ENCODE measurements at regions not wholly inside any gene's neighbourhood (a gene's known extent, or its start where the extent isn't known, plus 50 kb on each side); places are given as distances from the start of the nearest gene placed in this dataset.

GRCh38 chr11:116631201-116631600 lies 141.6 kb downstream of the BUD13 start:
- Histone ChIP-seq H3K9ac (ENCODE audit: low read length in 5 of 5) (no peak overlapping the region), H3K4me1 (ENCODE audit: control insufficient read depth in 5 of 5, insufficient read depth in 5 of 5, low read length in 5 of 5) (no peaks in the 10 kb centered on the region), H3K27me3 (ENCODE audit: control insufficient read depth in 5 of 5, insufficient read depth in 4 of 5, low read length in 5 of 5) (peaks cover 0 to 10% (median 0%) of the 10 kb centered on the region in 5 donors), H3K9me3 (ENCODE audit: control insufficient read depth in 5 of 5, low read length in 5 of 5) (peaks cover 5 to 21% (median 12%) of the 10 kb centered on the region in 5 donors), H3K4me3 (ENCODE audit: low read depth in 1 of 5, low read length in 5 of 5) (no peak overlapping the region), H3K27ac (ENCODE audit: low read depth, low read length) (no peak overlapping the region), H3K36me3 (ENCODE audit: control insufficient read depth in 5 of 5, insufficient read depth in 5 of 5, low read length in 5 of 5) (no peaks in the 10 kb centered on the region)

DNA sequence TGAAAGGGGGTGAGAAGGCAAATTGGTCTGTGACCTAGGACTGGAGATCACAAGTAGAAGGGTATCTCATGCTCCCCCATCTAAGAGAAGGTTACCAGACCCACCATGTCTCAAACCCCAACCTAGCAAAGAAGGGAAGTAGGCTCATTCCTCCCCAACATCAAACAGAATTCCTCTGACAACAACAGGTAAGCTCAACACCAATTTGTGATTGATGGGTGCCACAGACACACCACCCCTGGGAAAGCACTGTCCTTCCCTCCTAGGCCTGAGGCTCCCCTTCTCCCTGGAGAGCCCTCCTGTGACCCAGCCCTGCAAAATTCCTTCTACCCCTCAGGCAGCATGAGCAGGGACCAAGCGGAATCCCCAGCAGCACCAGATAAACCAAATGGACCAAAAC lies 154.3 kb downstream of the BUD13 start:
- Histone ChIP-seq H3K27me3 (ENCODE audit: control insufficient read depth in 5 of 5, insufficient read depth in 4 of 5, low read length in 5 of 5) (peaks cover 0 to 6% (median 3%) of the 10 kb centered on the region in 5 donors), H3K36me3 (ENCODE audit: control insufficient read depth in 5 of 5, insufficient read depth in 5 of 5, low read length in 5 of 5) (no peaks in the 10 kb centered on the region), H3K9ac (ENCODE audit: low read length in 5 of 5) (no peak overlapping the region), H3K4me3 (ENCODE audit: low read depth in 1 of 5, low read length in 5 of 5) (no peak overlapping the region), H3K9me3 (ENCODE audit: control insufficient read depth in 5 of 5, low read length in 5 of 5) (no peaks in the 10 kb centered on the region), H3K4me1 (ENCODE audit: control insufficient read depth in 5 of 5, insufficient read depth in 5 of 5, low read length in 5 of 5) (no peaks in the 10 kb centered on the region), H3K27ac (ENCODE audit: low read depth, low read length) (no peak overlapping the region)

GRCh38 chr11:116615211-116615865 lies 157.4 kb downstream of the BUD13 start:
- Histone ChIP-seq H3K4me1 (ENCODE audit: control insufficient read depth in 5 of 5, insufficient read depth in 5 of 5, low read length in 5 of 5) (no peaks in the 10 kb centered on the region), H3K9me3 (ENCODE audit: control insufficient read depth in 5 of 5, low read length in 5 of 5) (peaks cover 0 to 7% (median 0%) of the 10 kb centered on the region in 5 donors), H3K27ac (ENCODE audit: low read depth, low read length) (no peak overlapping the region), H3K4me3 (ENCODE audit: low read depth in 1 of 5, low read length in 5 of 5) (no peak overlapping the region), H3K27me3 (ENCODE audit: control insufficient read depth in 5 of 5, insufficient read depth in 4 of 5, low read length in 5 of 5) (peaks cover 2 to 9% (median 5%) of the 10 kb centered on the region in 5 donors), H3K36me3 (ENCODE audit: control insufficient read depth in 5 of 5, insufficient read depth in 5 of 5, low read length in 5 of 5) (no peaks in the 10 kb centered on the region), H3K9ac (ENCODE audit: low read length in 5 of 5) (no peak overlapping the region)

DNA sequence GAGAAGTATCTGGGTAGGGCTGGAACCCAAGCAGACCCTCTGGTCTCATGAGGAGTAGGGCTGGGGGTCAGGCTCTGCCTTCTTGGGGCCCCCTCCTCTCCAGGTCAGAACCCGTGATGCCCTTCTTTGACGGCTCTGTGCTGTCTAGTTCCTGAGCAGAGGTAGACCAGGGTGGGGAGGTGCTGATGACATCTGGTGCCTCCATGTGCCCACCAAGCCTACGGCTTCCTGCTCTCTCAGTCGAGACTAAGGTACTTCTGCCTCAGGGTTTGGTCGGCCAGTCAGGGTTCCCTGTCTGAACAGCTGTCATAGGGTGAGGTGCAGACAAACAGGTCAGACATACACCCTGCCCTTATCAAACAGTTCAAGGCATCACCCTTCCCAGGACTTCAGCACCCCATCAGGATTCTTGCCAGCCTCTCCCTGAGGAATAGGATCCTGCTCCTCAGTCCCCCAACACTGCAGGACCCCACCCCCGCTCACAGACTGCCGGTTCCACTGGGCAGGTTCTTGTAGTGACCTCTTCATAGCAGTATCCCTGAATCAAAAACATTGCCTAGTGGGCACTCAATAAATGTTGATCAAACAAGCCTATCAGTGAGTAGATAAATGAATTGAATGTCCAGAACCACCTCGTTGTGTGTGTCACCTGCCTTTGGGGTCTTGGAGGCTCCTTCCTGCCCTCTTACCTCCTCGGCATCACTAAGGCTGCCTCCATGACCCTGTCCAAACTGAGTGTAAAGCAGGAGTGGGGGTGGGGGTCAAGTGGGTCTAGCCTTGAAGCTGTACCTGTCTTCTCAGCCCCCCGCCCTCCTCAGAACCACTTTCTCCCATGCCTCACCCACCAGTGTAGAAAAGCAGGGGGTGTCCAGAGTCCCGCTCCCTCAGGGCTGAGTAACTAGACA lies 158.2 kb downstream of the BUD13 start:
- Histone ChIP-seq H3K27me3 (ENCODE audit: control insufficient read depth in 5 of 5, insufficient read depth in 4 of 5, low read length in 5 of 5) (peaks cover 3 to 9% (median 5%) of the 10 kb centered on the region in 5 donors), H3K4me3 (ENCODE audit: low read depth in 1 of 5, low read length in 5 of 5) (no peak overlapping the region), H3K9me3 (ENCODE audit: control insufficient read depth in 5 of 5, low read length in 5 of 5) (peaks cover 0 to 7% (median 0%) of the 10 kb centered on the region in 5 donors), H3K9ac (ENCODE audit: low read length in 5 of 5) (no peak overlapping the region), H3K36me3 (ENCODE audit: control insufficient read depth in 5 of 5, insufficient read depth in 5 of 5, low read length in 5 of 5) (no peaks in the 10 kb centered on the region), H3K27ac (ENCODE audit: low read depth, low read length) (no peak overlapping the region), H3K4me1 (ENCODE audit: control insufficient read depth in 5 of 5, insufficient read depth in 5 of 5, low read length in 5 of 5) (no peaks in the 10 kb centered on the region)

GRCh38 chr11:116613206-116613875 lies 159.4 kb downstream of the BUD13 start:
- H3K36me3 ChIP-seq (ENCODE audit: control insufficient read depth in 5 of 5, insufficient read depth in 5 of 5, low read length in 5 of 5) = no peaks in the 10 kb centered on the region
- no peaks in the 10 kb centered on the region for H3K4me1 ChIP-seq (ENCODE audit: control insufficient read depth in 5 of 5, insufficient read depth in 5 of 5, low read length in 5 of 5)
- no peak overlapping the region for H3K27ac ChIP-seq (ENCODE audit: low read depth, low read length)
- no peak overlapping the region for H3K4me3 ChIP-seq (ENCODE audit: low read depth in 1 of 5, low read length in 5 of 5)
- no peak overlapping the region for H3K9ac ChIP-seq (ENCODE audit: low read length in 5 of 5)
- peaks cover 3 to 9% (median 5%) of the 10 kb centered on the region in 5 donors for H3K27me3 ChIP-seq (ENCODE audit: control insufficient read depth in 5 of 5, insufficient read depth in 4 of 5, low read length in 5 of 5)
- peaks cover 0 to 7% (median 0%) of the 10 kb centered on the region in 5 donors for H3K9me3 ChIP-seq (ENCODE audit: control insufficient read depth in 5 of 5, low read length in 5 of 5)

GRCh38 chr11:116611998-116612620 lies 160.7 kb downstream of the BUD13 start:
- Histone ChIP-seq H3K27ac (ENCODE audit: low read depth, low read length) (no peak overlapping the region), H3K4me3 (ENCODE audit: low read depth in 1 of 5, low read length in 5 of 5) (no peak overlapping the region), H3K4me1 (ENCODE audit: control insufficient read depth in 5 of 5, insufficient read depth in 5 of 5, low read length in 5 of 5) (no peaks in the 10 kb centered on the region), H3K27me3 (ENCODE audit: control insufficient read depth in 5 of 5, insufficient read depth in 4 of 5, low read length in 5 of 5) (peaks cover 3 to 13% (median 5%) of the 10 kb centered on the region in 5 donors), H3K36me3 (ENCODE audit: control insufficient read depth in 5 of 5, insufficient read depth in 5 of 5, low read length in 5 of 5) (no peaks in the 10 kb centered on the region), H3K9ac (ENCODE audit: low read length in 5 of 5) (no peak overlapping the region), H3K9me3 (ENCODE audit: control insufficient read depth in 5 of 5, low read length in 5 of 5) (peaks cover 0 to 7% (median 0%) of the 10 kb centered on the region in 5 donors)

GRCh38 chr11:116610190-116610589 lies 162.6 kb downstream of the BUD13 start:
- Histone ChIP-seq H3K9me3 (ENCODE audit: control insufficient read depth in 5 of 5, low read length in 5 of 5) (peaks cover 0 to 7% (median 0%) of the 10 kb centered on the region in 5 donors), H3K4me3 (ENCODE audit: low read depth in 1 of 5, low read length in 5 of 5) (no peak overlapping the region), H3K27me3 (ENCODE audit: control insufficient read depth in 5 of 5, insufficient read depth in 4 of 5, low read length in 5 of 5) (peaks cover 3 to 15% (median 7%) of the 10 kb centered on the region in 5 donors)

GRCh38 chr11:116607027-116607426 lies 165.8 kb downstream of the BUD13 start:
- Histone ChIP-seq H3K9ac (ENCODE audit: low read length in 5 of 5) (no peak overlapping the region), H3K4me3 (ENCODE audit: low read depth in 1 of 5, low read length in 5 of 5) (no peak overlapping the region), H3K36me3 (ENCODE audit: control insufficient read depth in 5 of 5, insufficient read depth in 5 of 5, low read length in 5 of 5) (no peaks in the 10 kb centered on the region), H3K4me1 (ENCODE audit: control insufficient read depth in 5 of 5, insufficient read depth in 5 of 5, low read length in 5 of 5) (no peaks in the 10 kb centered on the region), H3K27me3 (ENCODE audit: control insufficient read depth in 5 of 5, insufficient read depth in 4 of 5, low read length in 5 of 5) (peaks cover 0 to 7% (median 3%) of the 10 kb centered on the region in 5 donors), H3K9me3 (ENCODE audit: control insufficient read depth in 5 of 5, low read length in 5 of 5) (peaks cover 0 to 7% (median 0%) of the 10 kb centered on the region in 5 donors), H3K27ac (ENCODE audit: low read depth, low read length) (no peak overlapping the region)

More at GRCh38 chr11:116610190-116610589, 162.6 kb downstream of the BUD13 start:
- no peak overlapping the region for H3K9ac ChIP-seq (ENCODE audit: low read length in 5 of 5)
- H3K27ac ChIP-seq (ENCODE audit: low read depth, low read length) = no peak overlapping the region
- no peaks in the 10 kb centered on the region for H3K4me1 ChIP-seq (ENCODE audit: control insufficient read depth in 5 of 5, insufficient read depth in 5 of 5, low read length in 5 of 5)
- no peaks in the 10 kb centered on the region for H3K36me3 ChIP-seq (ENCODE audit: control insufficient read depth in 5 of 5, insufficient read depth in 5 of 5, low read length in 5 of 5)

GRCh38 chr11:116605543-116606459 lies 167.0 kb downstream of the BUD13 start:
- Histone ChIP-seq H3K9ac (ENCODE audit: low read length in 5 of 5) (no peak overlapping the region), H3K27ac (ENCODE audit: low read depth, low read length) (no peak overlapping the region), H3K9me3 (ENCODE audit: control insufficient read depth in 5 of 5, low read length in 5 of 5) (peaks cover 0 to under 1% (median 0%) of the 10 kb centered on the region in 5 donors), H3K4me3 (ENCODE audit: low read depth in 1 of 5, low read length in 5 of 5) (no peak overlapping the region), H3K4me1 (ENCODE audit: control insufficient read depth in 5 of 5, insufficient read depth in 5 of 5, low read length in 5 of 5) (no peaks in the 10 kb centered on the region), H3K36me3 (ENCODE audit: control insufficient read depth in 5 of 5, insufficient read depth in 5 of 5, low read length in 5 of 5) (no peaks in the 10 kb centered on the region), H3K27me3 (ENCODE audit: control insufficient read depth in 5 of 5, insufficient read depth in 4 of 5, low read length in 5 of 5) (peaks cover 0 to 9% (median 3%) of the 10 kb centered on the region in 5 donors)
